SW 1271 (cell line): ENCODE measurements at regions not wholly inside any gene's neighbourhood (a gene's known extent, or its start where the extent isn't known, plus 50 kb on each side); places are given as distances from the start of the nearest gene placed in this dataset.
"Not testable (repeated sequence)": the region's sequence is repeated elsewhere in the genome, so short reads cannot be mapped to it uniquely, and the experiment has no call there.

Source experiments
- DNase-seq, 2 experiments: peaks; one replicate each; lab custom pipeline; 2025; lab: John Stamatoyannopoulos, UW

DNA sequence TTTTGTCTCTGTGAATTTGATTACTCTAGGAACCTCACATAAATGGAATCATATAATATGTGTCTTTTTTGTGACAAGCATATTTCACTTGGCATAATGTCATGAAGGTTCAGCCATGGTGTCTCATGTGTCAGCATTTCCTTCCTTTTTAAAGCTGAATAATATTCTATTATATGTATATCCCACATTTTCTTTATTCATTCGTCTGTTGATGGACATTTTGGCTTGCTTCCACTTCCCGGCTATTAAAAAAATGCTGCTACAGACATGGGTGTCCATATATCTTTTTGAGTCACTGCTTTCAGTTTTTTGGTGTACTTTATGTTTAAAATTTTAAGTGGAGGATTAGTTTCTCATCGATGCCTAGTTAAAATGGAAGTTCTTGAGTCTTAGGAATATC is 59.8 kb upstream of the C5orf63 start:
- DNase-seq: no peak

DNA sequence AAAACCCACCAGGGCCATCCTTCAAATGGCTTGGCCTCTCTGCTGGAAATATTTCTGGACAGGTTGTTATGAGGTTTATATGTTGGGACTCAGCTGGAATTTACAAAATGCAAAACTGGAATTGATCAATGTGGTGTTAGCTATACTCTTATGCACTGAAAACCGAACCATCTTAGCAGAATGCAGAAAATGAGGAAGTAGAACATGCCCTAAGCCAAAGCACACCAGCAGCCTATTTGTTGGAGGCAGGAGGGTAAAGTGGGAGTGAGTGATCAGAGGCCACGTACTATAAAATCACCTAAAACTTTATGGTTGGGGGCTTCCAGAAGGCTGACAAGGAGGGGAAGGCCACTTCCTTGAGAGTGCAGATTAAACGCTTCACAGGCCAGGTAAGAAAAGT is 63.6 kb upstream of the C5orf63 start:
- no peak for DNase-seq

DNA sequence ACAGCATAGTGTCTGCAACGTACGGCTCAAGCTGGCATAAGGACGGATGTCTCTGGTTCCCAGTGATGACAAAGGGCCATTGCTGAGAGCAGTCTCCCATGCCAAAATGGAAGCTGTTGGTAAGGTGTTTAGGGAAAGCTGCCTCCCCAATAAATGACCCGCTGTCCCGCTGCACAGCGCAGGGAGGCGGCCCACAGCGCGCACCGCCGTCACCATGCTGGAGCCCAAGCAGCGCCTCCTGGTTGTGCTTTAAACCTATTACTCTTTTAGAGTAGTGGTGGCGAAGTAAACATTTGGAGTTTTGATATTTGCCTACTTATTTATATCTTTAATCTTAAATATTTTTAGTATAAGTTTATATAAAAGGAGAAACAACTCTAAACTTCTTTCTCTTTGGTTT is 70.4 kb upstream of the C5orf63 start:
- no peak for DNase-seq

DNA sequence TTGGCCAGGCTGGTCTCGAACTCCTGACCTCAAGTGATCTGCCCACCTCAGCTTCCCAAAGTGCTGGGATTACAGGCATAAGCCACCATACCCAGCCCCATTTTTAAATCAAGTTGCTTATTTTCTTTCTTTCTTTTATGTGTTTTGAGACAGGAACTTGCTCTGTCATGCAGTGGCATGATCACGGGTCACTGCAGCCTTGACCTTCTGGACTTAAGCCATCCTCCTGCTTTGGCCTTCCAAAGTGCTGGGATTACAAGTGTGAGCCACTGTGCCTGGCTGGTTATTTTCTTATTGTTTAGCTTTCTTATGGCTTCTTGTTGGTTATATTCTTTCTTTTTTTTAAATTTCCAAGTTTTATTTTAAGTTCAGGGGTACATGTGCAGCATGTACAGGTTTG is 79.7 kb upstream of the C5orf63 start:
- DNase-seq: no peak

DNA sequence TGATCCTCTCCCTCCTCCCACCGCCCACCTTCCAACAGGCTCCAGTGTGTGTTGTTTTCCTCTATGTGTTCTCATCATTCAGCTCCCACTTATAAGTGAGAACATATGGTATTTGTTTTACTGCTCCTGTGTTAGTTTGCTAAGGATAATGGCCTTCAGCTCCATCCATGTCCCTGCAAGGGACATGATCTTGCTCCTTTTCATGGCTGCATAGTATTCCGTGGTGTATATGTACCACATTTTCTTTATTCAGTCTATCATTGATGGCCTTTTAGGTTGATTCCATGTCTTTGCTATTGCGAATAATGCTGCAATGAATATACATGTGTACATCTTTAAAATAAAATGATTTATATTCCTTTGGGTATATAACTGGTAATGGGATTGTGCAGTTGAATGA is 80.2 kb upstream of the C5orf63 start:
- no peak for DNase-seq

DNA sequence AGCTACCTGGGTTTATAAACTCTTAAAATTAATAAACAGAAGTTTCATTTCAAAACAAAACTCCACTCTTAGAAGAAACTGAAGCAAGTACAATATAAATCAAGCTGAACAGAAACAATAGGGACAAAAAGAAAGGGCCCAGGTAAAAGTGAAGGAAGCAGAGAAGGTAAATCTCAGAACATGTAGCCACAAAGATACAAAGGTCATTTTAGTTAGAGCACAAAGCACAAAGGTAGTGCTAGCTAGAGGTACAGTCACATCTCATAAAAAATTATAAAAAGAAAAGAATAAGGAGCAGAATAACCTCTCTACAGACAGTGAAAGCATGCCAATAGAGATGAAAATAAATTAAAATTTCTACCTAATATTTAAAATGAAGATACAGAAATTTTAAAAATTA is 90.4 kb upstream of the C5orf63 start:
- no peak for DNase-seq

DNA sequence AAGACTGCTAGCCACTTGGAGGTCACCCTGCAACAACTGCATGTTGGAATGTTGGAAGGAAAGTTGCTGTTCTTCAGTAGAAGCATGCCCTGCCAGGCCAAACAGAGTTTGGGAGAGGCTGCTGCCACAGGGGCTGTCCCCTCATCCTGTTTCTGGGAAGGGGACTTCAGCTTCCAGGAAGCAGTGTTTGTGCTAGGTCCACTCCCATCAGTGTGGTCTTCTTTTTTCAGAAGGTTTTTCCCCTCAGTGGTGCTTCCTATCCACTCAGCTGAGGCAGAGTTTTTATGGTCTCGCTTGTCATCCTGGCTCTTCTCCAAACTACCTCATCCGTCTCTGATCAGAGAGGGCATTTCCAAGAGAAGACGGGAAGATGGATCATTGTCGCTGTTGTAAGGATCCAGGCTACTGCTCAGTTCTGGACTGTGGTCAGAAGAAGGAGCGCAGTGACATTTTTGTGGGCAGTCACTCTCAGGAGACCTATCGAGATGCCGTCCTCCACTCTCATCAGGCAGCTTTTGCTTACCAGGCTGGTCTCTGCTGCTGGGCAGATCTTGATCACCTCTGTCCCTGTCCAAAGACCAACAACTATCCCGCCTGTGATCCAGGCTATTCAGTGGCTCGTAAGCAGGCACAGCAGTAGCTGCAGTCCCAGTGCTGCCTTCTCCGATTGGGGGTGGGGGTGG is 97.8 kb upstream of the C5orf63 start:
- DNase-seq: no peak

DNA sequence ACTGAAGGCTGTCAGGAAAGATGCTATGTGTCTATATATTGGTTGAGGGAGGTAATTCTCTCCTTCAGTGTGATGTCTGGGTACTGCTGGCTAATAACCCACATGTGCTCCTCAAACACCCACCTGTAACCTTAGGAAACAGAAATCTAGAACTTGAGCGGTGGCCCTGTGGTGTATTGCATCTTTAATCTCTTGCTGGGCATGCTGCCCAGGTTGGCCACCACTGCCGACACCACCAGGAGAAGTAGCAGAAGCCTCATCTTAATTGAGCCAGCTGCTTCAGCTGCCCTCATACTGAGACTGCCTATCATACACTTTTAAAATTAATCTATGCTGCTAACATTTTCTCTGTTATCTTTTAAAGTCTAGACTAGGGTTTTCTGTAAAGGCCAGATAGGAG is 103.5 kb upstream of the C5orf63 start:
- DNase-seq: no peak

DNA sequence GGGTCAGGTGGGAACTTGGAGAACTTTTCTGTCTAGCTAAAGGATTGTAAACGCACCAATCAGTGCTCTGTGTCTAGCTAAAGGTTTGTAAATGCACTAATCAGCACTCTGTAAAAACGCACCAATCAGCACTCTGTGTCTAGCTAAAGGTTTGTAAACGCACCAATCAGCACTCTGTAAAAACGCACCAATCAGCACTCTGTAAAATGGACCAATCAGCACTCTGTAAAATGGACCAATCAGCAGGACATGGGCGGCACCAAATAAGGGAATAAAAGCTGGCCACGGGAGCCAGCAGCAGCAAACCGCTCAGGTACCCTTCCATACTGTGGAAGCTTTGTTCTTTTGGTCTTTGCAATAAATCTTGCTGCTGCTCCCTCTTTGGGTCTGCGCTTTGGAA is 108.0 kb upstream of the MEGF10 start:
- not testable (repeated sequence) for DNase-seq

DNA sequence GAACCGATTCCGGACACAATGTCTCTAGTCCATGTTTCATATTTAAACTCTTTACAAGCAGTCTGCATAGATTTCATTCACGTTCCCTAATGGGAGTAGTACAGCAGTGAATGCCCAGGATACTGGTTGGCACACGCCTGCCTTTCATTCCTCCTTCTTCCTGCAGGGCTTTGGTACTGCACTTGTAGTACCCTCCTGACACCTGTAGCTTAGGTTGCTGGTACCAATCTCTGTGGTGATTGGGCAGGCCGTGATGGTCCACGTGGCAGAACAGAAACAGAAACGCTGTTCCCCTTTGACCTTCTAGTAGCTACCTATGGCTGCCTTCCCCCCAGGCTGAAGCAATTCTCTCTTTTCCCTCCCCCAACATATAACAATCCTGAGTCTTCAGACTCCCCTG is 107.3 kb upstream of the MEGF10 start:
- DNase-seq: no peak

DNA sequence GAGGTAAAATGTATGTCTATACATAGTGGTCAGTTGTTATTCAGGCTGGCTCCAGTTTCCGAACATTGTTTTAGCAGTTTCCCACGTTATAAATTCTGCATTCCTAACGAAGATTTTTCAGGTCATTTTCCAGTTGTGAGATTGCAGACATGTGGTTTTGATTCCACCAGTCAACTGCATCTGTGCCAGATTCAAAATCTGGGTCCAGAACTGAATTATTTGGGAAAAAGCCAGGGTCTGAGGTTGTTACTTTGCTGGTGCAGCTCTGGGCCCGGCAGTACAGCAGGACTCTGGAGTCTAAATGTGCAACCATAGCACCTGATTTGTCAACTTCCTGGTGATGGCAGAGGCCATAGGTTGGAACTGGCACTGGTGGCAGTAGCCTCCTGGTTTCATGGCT is 105.7 kb upstream of the MEGF10 start:
- DNase-seq: no peak

DNA sequence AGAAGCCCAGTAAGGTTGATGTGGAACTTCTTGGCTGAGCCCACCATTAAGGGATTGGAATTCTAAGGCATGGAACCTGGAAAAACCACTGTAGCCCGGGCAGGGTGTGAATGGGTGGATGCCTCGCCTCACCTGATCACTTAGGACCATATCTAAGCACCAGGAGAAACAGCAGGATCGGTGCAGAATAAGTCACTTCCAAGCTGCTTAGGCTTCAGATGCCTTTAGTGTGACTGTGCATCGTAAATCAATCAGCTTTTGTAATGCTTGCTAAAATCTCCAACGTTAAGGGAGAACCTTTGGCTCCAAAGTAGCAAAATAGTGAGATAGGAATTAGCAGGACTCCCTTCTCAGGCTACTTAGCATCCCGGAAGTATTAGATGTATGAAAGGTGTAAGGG is 103.9 kb upstream of the MEGF10 start:
- DNase-seq: no peak

DNA sequence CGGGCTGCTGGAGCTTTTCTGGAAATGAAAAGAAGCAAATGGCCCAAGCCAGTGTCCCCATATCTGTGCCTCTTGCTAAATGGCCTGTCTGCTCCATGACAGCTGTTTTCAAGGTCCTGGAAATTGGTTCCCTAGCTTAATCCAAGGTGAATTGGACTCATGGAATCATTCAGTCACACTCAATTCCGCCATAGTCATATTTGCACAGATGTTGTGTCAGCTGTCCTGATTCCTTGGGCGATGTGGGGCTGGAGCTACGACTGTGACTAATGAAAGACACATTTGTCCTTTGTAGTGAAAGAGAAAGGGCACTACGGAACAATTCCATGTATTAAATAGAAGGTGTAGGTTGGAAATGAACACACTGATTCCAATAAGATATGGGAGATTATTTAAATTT is 102.9 kb upstream of the MEGF10 start:
- DNase-seq: no peak

DNA sequence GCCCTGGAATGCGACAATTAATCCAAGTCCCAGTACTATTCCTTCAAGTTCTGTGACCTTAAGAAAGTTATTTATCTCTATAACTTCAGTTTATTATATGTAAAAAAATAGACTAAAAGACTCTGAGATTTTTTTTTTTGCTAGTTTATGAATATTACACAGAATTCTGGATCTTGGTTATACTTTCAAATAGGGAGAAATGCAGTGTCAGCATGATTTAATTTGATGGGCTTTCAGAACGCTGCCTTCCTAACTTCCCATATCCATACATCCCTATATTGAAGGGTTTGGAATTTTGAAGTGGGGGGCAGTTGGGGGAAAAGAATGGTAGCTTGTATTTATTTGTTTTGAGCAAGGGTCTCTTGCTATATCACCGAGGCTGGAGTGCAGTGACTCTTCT is 98.4 kb upstream of the MEGF10 start:
- DNase-seq: no peak

DNA sequence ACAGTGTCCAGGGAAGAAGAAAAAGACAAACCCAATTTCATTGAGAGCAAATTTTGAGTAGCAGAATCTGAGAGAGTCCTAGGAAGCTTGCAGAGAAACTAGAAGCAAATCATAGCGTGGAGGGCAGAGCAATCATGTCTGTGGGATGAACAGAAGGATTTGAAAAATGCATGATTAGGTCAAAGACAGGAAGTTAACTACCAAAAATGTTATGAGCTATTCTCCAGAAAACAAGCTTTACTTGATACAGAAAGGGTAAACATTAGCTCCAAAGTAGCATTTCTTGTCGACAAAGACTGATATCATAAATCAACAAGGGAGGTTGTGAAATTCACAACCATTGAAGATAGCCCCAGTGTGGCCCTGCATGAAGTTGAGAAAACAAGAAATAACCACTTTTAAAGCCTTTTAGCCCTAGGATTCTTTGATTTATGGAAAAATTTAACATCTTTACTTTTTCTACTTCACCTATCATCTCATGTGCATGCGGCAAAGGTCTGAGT is 97.7 kb upstream of the MEGF10 start:
- no peak for DNase-seq

DNA sequence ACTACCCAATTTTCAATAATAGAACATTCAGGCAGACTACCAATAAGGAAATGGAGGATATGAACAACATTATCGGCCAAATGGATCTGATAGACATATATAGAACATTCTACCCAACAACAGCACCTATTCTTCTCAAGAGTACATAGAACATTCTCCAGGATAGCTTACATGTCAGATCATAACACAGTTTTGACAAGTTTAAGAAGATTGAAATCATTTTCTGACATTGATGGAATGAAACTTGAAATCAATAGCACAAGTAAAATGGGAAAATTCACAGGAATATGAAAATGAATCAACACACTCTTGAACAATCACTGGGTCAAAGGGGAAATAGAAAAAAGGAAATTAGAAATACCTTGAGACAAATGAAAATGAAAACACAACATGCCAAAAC is 94.6 kb upstream of the MEGF10 start:
- no peak for DNase-seq

DNA sequence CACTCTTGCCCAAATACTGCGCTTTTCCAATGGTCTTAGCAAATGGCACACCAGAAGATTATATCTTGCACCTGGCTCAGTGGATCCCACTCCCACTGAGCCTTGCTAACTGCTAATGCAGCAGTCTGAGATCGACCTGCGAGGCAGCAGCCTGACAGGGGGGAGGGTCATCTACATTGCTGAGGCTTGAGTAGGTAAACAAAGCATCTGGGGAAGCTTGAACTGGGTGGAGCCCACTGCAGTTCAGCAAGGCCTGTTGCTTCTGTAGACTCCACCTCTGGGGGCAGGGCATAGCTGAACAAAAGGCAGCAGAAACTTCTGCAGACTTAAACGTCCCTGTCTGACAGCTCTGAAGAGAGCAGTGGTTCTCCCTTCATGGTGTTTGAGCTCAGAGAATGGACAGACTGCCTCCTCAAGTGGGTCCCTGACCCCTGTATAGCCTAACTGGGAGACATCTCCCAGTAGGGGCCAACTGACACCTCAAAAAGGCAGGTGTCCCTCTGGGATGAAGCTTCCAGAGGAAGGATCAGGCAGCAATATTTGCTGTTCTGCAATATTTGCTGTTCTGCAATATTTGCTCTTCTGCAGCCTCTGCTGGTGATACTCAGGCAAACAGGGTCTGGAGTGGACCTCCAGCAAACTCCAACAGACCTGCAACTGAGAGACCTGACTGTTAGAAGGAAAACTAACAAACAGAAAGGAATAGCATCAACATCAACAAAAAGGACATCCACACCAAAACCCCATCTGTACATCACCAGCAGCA is 93.0 kb upstream of the MEGF10 start:
- not testable (repeated sequence) for DNase-seq

DNA sequence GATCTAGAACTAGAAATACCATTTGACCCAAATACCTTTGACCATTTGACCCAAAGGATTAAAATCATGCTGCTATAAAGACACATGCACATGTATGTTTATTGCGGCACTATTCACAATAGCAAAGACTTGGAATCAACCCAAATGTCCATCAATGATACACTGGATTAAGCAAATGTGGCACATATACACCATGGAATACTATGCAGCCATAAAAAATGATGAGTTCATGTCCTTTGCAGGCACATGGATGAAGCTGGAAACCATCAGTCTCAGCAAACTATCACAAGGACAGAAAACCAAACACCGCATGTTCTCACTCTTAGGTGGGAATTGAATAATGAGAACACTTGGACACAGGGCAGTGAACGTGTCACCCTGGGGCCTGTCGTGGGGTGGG is 87.9 kb upstream of the MEGF10 start:
- not testable (repeated sequence) for DNase-seq

DNA sequence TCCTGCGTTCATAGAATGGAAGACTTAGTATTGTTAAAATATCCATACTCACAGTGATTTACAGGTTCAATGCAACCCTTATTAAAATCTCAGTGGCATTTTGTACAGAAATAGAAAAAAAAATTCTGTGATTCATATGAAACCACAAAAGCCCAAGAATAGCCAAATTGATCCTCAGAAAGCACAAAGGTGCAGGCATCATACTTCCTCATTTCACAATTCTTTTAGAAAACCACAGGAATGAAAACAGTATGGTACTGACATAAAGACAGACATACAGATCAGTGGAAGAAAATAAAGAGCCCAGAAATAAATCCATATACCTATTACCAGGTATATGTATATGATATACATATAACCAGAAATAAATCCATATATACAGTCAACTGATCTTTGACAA is 86.8 kb upstream of the MEGF10 start:
- no peak for DNase-seq

DNA sequence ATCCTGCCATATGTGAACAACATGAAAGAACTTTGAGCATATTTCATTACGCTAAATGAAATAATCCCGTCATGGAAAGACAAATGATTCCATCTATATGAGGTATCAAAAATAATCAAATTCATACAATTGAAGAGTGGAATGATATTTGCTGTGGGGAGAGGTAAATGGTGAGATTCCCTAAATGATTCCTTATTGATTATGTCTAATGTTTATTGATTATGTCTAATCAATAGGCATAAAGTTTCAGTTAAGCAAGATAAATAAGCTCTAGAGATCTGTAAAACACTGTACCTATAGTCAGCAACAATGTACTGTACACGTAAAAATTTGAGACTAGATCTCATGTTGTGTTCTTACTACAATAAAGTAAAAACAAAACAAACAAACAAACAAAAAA is 85.4 kb upstream of the MEGF10 start:
- no peak for DNase-seq

DNA sequence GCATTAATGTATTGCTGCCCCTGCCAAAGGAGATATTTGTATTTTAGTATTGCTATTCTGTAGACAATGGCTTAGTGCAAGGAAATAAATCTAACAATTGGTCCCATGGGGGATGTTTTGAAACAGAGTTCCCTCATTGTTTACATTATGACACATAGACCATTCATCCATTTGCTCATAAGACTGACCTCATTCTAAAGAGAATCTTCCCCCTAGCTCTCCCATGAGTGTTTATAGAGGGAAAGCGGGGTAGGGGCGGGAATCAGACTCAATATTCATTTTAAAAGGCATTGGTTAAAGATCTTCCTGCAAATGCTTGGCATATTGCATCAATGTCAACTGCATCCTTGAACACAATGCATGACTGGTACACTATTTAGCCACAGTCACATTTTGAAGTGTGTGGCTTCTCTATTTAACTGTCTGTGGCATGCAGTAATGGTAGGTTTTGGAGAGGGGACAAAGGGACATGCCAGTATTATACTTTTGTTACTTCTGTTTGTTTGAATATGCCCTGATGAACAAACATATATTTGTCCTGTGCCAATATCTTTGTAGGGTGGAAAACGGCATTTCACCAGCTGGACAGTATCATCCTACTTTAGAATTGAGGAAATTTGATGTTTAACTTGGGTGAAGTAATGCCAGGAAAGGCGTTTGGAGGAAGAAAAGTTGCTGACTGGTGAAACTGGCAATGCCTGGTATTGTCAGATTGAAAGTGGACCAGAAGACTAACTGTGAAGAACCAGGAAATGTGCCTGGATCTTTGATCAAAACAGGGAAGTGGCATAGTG is 84.1 kb upstream of the MEGF10 start:
- peak in 1 of 2 experiments; percentile 20 for DNase-seq

DNA sequence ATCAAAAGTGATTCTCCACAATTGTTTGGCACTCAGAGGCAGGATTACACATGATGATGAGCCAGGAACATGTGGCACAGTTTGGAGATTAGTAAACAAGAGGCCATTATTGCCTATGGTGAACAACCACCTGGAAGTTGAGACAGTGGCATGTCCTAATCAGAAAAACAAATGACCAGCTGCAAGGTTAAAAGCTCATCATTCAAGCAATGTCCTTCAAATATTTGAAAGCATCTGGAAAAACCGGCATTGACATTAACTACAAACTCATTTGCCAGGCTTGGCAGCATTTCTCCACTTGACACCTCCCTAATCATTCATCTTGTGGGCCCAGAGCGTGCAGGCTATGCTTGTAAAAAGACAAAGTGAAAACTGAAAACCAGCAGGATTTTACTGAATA is 80.6 kb upstream of the MEGF10 start:
- no peak for DNase-seq

DNA sequence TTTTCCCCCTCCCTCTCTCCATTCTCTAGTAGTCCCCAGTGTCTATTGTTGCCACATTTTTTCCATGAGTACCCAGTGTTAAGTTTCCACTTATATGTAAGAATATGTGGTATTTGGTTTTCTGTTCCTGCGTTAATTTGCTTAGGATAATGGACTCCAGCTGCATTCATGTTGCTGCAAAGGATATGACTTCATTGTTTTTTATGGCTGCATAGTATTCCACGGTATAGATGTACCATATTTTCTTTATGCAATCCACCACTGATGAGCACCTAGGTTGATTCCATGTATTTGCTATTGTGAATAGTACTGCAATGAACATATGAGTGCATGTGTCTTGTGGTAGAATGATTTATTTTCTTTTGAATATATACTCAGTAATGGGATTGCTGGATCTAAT is 77.4 kb upstream of the MEGF10 start:
- DNase-seq: no peak
